Erythroblast (primary cell): ENCODE measurements at regions not wholly inside any gene's neighbourhood (a gene's known extent, or its start where the extent isn't known, plus 50 kb on each side); places are given as distances from the start of the nearest gene placed in this dataset.

Source experiments
- GATA1 ChIP-seq: IDR thresholded peaks from 2 replicates; pipeline ENCODE4 v1.6.1; 2011; ENCODE audit warnings: low read depth, mild to moderate bottlenecking, control low read depth, low read length, moderate library complexity
- POLR2A ChIP-seq: IDR thresholded peaks from 2 replicates; pipeline ENCODE4 v1.6.1; 2011; ENCODE audit warnings: mild to moderate bottlenecking, low read length

DNA sequence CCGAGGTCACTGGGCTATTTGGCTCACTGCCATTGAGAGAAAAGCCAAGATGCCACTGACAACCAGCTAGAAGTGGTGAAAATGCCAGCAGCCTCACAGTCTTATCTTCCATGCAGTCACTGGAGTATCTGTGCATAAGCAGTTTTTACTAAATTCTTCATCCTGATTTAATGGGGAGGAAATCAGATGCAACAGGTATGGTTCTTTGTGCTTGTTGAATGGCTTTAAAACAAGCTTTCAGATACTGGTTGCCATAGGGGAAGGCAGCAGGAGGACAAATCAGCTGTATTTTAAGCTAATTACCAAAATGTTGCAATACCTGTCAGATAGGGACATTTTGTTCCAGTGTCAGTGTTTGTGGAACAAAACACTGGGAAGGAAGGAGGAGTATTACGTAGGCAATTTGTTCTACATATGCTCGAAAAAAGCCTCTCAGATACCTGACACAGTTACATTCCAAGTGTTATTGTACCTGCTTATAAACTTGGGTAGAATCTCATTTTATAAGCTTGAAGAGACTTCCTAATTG is 54.1 kb upstream of the ARHGAP5 start:
- no peak for TF ChIP-seq POLR2A
- no peak for TF ChIP-seq GATA1
